Fibroblast of gingiva (primary cell): ENCODE measurements at regions not wholly inside any gene's neighbourhood (a gene's known extent, or its start where the extent isn't known, plus 50 kb on each side); places are given as distances from the start of the nearest gene placed in this dataset.
A peak's percentile ranks its signal among the peaks of the same experiment; 100 is the strongest.

ENCODE experiments used
- DNase-seq: peaks from one replicate; pipeline ENCODE4 v3.0.0-alpha.2; 2011; ENCODE audit warnings: low read depth

- no peak for DNase-seq
Measured at GRCh38 chr15:87805117-87805820, 451.3 kb downstream of the NTRK3 start.

- DNase-seq: no peak
Measured at GRCh38 chr15:87804451-87804850, 452.1 kb downstream of the NTRK3 start.

GRCh38 chr15:87799838-87800237 is 456.7 kb downstream of the NTRK3 start:
- DNase-seq: no peak

GRCh38 chr15:87799428-87799827 is 457.1 kb downstream of the NTRK3 start:
- no peak for DNase-seq

GRCh38 chr15:87793725-87794124 is 462.8 kb downstream of the NTRK3 start:
- no peak for DNase-seq

GRCh38 chr15:87792250-87793040 is 464.1 kb downstream of the NTRK3 start:
- no peak for DNase-seq

GRCh38 chr15:87781959-87782625 is 474.4 kb downstream of the NTRK3 start:
- DNase-seq: no peak

- no peak for DNase-seq
Measured at GRCh38 chr15:87779746-87780145, 476.8 kb downstream of the NTRK3 start.

- no peak for DNase-seq
Measured at GRCh38 chr15:87778358-87778757, 478.2 kb downstream of the NTRK3 start.

- peak; percentile 9 for DNase-seq
Measured at GRCh38 chr15:87777054-87777561, 479.4 kb downstream of the NTRK3 start.

- no peak for DNase-seq
Measured at GRCh38 chr15:87767516-87767915, 489.0 kb downstream of the NTRK3 start.

- DNase-seq: no peak
Measured at GRCh38 chr15:87764461-87765240, 491.9 kb downstream of the NTRK3 start.

GRCh38 chr15:87763837-87764236 is 492.7 kb downstream of the NTRK3 start:
- DNase-seq: no peak

GRCh38 chr15:87761736-87762509 is 494.6 kb downstream of the NTRK3 start:
- DNase-seq: no peak

GRCh38 chr15:87760547-87761314 is 495.8 kb downstream of the NTRK3 start:
- no peak for DNase-seq

- DNase-seq: no peak
Measured at GRCh38 chr15:87758794-87759418, 497.6 kb downstream of the NTRK3 start.

- no peak for DNase-seq
Measured at GRCh38 chr15:87757084-87757483, 499.5 kb downstream of the NTRK3 start.

GRCh38 chr15:87756072-87756471 is 500.5 kb downstream of the NTRK3 start:
- no peak for DNase-seq

GRCh38 chr15:87755226-87755625 is 501.3 kb downstream of the NTRK3 start:
- DNase-seq: no peak

GRCh38 chr15:87753539-87753938 is 503.0 kb downstream of the NTRK3 start:
- DNase-seq: no peak
